Tibial artery (tissue), 4 donors: ENCODE measurements at regions not wholly inside any gene's neighbourhood (a gene's known extent, or its start where the extent isn't known, plus 50 kb on each side); places are given as distances from the start of the nearest gene placed in this dataset.

ENCODE experiments used
- DNase-seq, 2 donors: peaks; one replicate each; pipeline ENCODE4 v3.0.0-alpha.2; 2019
- H3K27ac ChIP-seq, 2 donors: fragments of 200-600 bp; sonication (generic) in 1 of 2; 1 replicate in 1 of 2; 2 replicates in 1 of 2; pipeline ENCODE4 v1.5.1; 2018 to 2019; ENCODE audit warnings: mild to moderate bottlenecking in 1 of 2
- H3K27me3 ChIP-seq, 2 donors: fragments of 200-600 bp; sonication (generic) in 1 of 2; one replicate each; pipeline versions ENCODE4 v1.5.1 to v1.6.0; 2016 to 2019
- H3K36me3 ChIP-seq, 3 donors: fragments of 200-600 bp; sonication (generic) in 2 of 3; one replicate each; pipeline ENCODE4 v1.5.1; 2016 to 2019; ENCODE audit warnings: mild to moderate bottlenecking in 2 of 3
- H3K4me1 ChIP-seq, 4 donors: fragments of 200-600 bp; sonication (generic) in 2 of 4; 1 replicate in 3 of 4; 2 replicates in 1 of 4; pipeline ENCODE4 v1.5.1; 2016 to 2019
- H3K4me3 ChIP-seq, 2 donors: fragments of 200-600 bp; sonication (generic) in 1 of 2; 1 replicate in 1 of 2; 2 replicates in 1 of 2; pipeline ENCODE4 v1.5.1; 2018 to 2019; ENCODE audit warnings: mild to moderate bottlenecking in 2 of 2
- H3K9me3 ChIP-seq, 3 donors: fragments of 200-600 bp; sonication (generic) in 1 of 3; one replicate each; pipeline ENCODE4 v1.5.1; 2016 to 2019
- intact Hi-C: fragments of 100-400 bp; cut with DNase I; formaldehyde crosslinking; loops from one replicate; pipeline ENCODE4 v1.15.0; 2023; ENCODE audit warnings: low total_unique reads
- TF ChIP-seq, protein P1 (sequence below), 2 experiments: fragments of 200-600 bp in 1 of 2; fragments of 450-650 bp in 1 of 2; IDR thresholded peaks; one replicate each; pipeline ENCODE4 v1.5.1; 2017 to 2019; ENCODE audit warnings: antibody characterized with exemption in 2 of 2, mild to moderate bottlenecking in 1 of 2, moderate library complexity in 1 of 2

DNA sequence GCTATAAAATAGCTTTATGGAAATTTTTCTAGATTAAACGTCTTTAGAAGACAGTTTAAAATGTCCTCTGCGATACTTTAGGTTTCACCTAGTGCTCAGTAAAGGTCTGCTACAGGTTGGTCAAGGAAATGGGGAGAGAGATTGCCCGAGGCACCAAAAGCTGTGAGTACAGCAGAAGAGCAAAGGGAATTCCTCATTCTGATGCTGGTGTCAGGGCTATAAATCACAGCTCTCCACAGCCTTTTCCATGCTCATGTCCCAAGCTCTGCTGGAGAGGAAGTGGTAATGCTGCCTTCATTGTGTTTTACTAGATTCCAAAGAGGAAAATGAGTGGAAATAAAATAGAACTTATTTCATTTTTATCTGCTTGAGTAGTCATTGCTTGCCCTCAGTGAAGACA lies 2060.4 kb downstream of the ARAP2 start:
- Histone ChIP-seq H3K36me3 (no peaks in the 10 kb centered on the region), H3K4me3 (no peak overlapping the region), H3K4me1 (no peaks in the 10 kb centered on the region), H3K27ac (no peak overlapping the region), H3K27me3 (no peaks in the 10 kb centered on the region), H3K9me3 (no peaks in the 10 kb centered on the region)
- DNase-seq: no peak
- TF ChIP-seq, protein P1, sequence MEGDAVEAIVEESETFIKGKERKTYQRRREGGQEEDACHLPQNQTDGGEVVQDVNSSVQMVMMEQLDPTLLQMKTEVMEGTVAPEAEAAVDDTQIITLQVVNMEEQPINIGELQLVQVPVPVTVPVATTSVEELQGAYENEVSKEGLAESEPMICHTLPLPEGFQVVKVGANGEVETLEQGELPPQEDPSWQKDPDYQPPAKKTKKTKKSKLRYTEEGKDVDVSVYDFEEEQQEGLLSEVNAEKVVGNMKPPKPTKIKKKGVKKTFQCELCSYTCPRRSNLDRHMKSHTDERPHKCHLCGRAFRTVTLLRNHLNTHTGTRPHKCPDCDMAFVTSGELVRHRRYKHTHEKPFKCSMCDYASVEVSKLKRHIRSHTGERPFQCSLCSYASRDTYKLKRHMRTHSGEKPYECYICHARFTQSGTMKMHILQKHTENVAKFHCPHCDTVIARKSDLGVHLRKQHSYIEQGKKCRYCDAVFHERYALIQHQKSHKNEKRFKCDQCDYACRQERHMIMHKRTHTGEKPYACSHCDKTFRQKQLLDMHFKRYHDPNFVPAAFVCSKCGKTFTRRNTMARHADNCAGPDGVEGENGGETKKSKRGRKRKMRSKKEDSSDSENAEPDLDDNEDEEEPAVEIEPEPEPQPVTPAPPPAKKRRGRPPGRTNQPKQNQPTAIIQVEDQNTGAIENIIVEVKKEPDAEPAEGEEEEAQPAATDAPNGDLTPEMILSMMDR (IDR thresholded peaks at IDR 0.05): no peak
- intact Hi-C loops: no loop called here

DNA sequence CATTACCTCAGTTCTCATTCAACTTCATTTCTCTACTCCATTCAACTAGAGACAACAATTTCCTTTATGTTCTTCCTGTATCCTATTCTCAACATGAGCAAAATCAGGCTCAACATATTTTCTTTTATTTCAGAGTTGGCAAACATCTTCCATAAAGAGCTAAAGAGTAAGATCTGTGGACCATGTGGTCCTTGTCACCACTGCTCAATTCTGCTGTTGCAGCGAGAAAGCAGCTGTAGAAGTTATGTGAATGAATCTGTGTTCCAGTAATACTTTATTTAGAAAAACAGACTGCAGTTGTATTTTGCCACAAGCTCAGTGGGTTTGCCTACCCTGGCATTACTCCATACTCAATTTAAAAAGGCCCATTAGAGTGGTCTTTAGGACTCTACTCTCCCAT lies 2057.3 kb downstream of the ARAP2 start:
- no peak for DNase-seq
- Histone ChIP-seq H3K9me3 (no peaks in the 10 kb centered on the region), H3K36me3 (no peaks in the 10 kb centered on the region), H3K4me3 (no peak overlapping the region), H3K27ac (no peak overlapping the region), H3K27me3 (no peaks in the 10 kb centered on the region), H3K4me1 (no peaks in the 10 kb centered on the region)
- TF ChIP-seq, protein P1 (IDR thresholded peaks at IDR 0.05): no peak
- intact Hi-C loops: no loop called here

DNA sequence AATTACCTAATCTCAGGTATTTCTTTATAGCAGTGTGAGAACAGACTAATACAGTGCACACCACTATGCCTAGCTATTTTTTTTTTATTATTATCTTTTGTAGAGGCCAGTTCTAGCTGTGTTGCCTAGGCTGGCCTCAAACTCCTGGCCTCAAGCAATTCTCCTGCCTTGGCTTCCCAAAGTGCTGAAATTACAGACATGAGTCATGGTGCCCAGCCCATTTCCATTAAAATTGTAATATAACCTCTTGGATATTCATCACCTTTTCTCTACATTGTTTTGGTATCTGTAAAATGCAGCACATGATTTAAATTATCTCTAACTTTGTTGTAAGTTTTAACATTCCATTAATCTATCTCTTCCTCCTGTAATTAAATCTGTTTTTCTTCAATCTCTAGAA lies 2052.9 kb downstream of the ARAP2 start:
- no peak for DNase-seq
- H3K4me1 ChIP-seq: no peaks in the 10 kb centered on the region
- intact Hi-C loops: no loop called here
- TF ChIP-seq, protein P1 (IDR thresholded peaks at IDR 0.05): no peak
- no peaks in the 10 kb centered on the region for H3K9me3 ChIP-seq
- no peak overlapping the region for H3K27ac ChIP-seq
- H3K4me3 ChIP-seq: no peak overlapping the region
- H3K27me3 ChIP-seq: no peaks in the 10 kb centered on the region
- no peaks in the 10 kb centered on the region for H3K36me3 ChIP-seq

DNA sequence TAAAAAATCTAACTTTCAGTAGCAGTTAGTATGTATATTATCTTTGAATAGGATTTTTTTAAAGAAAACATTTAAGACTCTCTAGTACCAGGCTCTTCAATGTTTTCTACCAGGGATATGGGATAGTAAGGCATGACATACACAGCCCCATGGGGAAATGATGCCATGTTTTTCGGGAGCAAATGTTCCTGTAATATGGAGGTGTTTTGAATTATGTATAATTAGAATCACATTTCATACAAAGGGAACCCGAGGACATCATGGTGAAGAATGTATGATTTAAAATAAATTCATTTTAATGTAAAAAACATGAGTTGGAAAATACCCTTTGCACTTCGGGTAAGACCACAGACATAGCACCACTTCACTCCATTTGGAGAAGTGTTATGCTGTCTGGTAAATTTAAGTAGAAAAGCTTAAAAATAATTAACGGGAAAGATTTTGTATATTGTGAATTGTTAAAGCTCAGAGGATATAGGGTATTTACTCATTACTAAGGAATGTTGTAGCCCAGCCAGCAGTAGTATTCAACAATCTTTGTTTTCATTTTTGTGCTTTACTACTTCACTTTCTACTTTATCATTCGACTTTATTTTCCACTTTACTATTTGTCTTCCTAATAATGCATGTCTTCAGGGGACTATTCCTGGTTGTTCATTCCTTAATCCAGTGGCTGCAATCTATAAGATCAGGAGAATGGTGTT lies 2050.7 kb downstream of the ARAP2 start:
- no peak overlapping the region for H3K4me3 ChIP-seq
- no peak for DNase-seq
- no peaks in the 10 kb centered on the region for H3K4me1 ChIP-seq
- H3K9me3 ChIP-seq: no peaks in the 10 kb centered on the region
- TF ChIP-seq, protein P1 (IDR thresholded peaks at IDR 0.05): no peak
- H3K36me3 ChIP-seq: no peaks in the 10 kb centered on the region
- H3K27ac ChIP-seq: no peak overlapping the region
- no peaks in the 10 kb centered on the region for H3K27me3 ChIP-seq
- intact Hi-C loops: no loop called here

DNA sequence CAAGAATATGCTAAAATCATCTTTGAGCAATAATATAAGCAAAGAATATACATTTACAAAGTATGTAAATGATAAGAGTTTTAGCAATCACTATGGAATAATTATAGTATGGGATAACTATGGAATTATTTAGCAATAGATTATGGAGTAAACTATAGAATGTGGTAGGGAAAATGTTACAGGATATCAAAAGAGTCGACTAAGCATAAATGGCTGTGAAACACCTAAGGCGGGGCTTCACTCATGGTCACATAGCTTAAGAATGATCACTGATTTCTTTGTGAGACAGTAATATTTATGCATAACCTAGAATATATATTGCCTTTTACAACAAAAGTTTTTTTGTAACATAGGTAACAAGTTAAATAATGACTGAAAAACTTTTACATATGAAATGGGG lies 2049.7 kb downstream of the ARAP2 start:
- H3K27me3 ChIP-seq: no peaks in the 10 kb centered on the region
- no peak overlapping the region for H3K4me3 ChIP-seq
- DNase-seq: no peak
- H3K27ac ChIP-seq: no peak overlapping the region
- no peaks in the 10 kb centered on the region for H3K4me1 ChIP-seq
- intact Hi-C loops: no loop called here
- H3K36me3 ChIP-seq: no peaks in the 10 kb centered on the region
- H3K9me3 ChIP-seq: no peaks in the 10 kb centered on the region
- TF ChIP-seq, protein P1 (IDR thresholded peaks at IDR 0.05): no peak

DNA sequence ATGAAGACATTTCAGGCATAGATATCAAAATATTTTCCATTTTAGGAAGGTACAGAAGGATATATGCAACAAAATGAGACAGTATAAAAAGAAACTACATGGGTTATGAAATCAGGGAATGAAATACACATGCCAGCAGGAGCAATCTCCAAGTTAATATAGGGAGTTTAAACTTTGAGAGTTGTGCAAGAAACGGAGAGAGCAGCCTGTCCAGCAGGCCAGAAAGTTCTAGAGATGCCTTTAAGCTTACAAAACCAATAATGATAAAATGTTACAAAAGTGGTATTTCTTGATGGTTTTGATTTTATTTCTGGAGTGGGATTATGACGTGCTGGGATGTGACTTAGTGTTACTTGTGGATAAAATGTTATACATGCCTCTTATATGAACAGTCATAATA lies 2047.9 kb downstream of the ARAP2 start:
- Histone ChIP-seq H3K27ac (no peak overlapping the region), H3K4me3 (no peak overlapping the region), H3K4me1 (no peaks in the 10 kb centered on the region), H3K9me3 (no peaks in the 10 kb centered on the region), H3K36me3 (no peaks in the 10 kb centered on the region), H3K27me3 (no peaks in the 10 kb centered on the region)
- intact Hi-C loops: no loop called here
- TF ChIP-seq, protein P1 (IDR thresholded peaks at IDR 0.05): no peak
- no peak for DNase-seq
